NCI-H226 (cell line): ENCODE measurements at regions not wholly inside any gene's neighbourhood (a gene's known extent, or its start where the extent isn't known, plus 50 kb on each side); places are given as distances from the start of the nearest gene placed in this dataset.

ENCODE experiments used
- DNase-seq: peaks from one replicate; pipeline ENCODE4 v3.0.0-alpha.2; 2015

GRCh38 chr20:7432612-7433011 lies 507.6 kb downstream of the HAO1 start:
- no peak for DNase-seq

- no peak for DNase-seq
Measured at GRCh38 chr20:7437311-7437710, 502.9 kb downstream of the HAO1 start.

DNA sequence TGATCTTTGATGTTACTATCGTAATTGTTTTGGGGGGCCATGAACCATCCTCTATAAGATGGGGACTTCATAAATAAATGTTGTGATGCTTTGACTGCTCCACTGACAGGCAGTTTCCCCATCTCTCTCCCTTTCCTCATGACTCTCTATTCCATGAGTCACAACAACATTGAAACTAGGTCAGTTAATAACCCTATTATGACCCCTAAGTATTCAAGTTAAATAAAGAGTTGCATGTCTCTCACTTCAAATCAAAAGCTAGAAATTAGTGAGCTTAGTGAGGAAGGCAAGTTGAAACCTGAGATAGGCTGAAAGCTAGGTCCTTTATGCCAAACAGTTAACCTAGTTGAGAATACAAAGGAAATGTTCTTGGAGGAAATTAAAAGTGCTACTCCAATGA lies 491.0 kb downstream of the HAO1 start:
- no peak for DNase-seq

GRCh38 chr20:7452890-7453289 lies 487.4 kb downstream of the HAO1 start:
- DNase-seq, result no peak

DNA sequence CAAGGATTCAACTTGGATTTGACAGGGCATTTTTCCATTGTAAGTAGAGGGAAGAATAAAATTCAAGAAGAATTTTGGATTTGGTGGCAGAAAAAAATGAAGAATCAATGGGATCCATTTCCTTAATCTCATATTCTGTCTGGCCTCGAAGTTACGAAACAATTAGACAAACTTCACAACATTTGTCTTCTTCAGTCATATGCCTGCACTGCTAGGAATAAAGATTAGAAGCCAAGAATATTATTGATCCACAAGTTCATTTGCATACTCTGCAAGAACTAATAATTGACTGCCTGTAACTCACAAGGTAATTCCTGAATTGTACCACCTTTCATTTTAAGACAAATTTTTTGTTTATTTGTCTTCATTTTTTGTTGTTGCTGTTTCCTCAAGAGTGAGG lies 486.2 kb downstream of the HAO1 start:
- no peak for DNase-seq

GRCh38 chr20:7458459-7458858 lies 481.8 kb downstream of the HAO1 start:
- DNase-seq, result no peak

- peak; percentile 8 for DNase-seq
Measured at GRCh38 chr20:7459083-7459482, 481.2 kb downstream of the HAO1 start.

DNA sequence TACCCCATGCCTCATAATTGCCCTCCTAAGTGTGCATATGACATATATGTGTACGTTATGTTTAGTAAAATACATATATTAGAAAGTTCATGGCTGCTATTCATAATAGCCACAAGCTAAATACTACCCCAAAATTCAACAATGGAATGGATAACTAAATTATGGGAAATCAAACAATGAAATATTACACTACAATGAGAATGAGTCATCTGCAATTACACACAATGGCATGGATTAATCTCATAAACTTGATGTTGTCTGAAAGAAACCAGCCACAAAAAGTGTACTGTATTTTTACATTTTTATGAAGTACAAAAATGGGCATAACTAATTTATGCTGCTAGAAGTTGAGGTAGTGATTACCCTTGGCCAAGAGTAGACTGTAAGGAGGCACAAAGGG lies 477.0 kb downstream of the HAO1 start:
- no peak for DNase-seq

GRCh38 chr20:7470912-7471311 lies 469.3 kb downstream of the HAO1 start:
- DNase-seq, result no peak

DNA sequence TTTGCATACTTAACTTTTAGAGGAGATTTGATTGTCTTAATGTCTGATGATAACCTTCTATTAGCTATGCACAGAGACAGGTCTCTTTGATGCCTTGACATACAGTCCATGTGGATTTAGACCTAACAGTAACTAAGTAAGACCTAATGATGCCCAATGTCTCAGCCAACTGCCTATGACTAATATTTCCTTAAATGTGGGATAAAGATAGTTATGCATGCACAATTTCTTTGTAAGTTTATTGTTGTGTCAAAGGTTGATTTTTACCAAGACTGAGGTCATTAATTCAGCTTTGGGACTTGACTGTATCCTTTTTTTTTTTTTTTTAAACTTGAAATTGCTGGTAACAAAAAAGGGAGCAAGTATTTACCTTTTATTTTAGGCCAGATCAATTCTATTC lies 450.0 kb downstream of the HAO1 start:
- DNase-seq, result no peak

DNA sequence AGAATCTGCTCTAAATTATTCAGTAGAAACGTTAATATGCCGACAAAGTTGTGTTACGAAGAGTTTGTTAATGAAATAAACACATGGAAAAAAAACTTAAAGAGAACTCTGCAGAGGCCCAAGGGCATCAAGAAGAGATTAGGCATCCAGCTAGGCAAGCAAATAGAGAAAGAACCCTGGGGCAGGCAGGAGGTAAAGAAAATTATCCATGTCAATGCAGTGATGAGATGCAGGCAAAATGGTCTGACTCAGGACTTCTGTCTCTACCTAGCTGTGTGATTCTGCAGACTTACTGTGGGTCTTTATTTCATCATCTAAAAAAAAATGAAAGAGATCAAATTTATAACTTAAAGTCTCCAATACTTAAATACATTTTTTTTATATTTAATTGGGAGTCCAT lies 448.0 kb downstream of the HAO1 start:
- no peak for DNase-seq

DNA sequence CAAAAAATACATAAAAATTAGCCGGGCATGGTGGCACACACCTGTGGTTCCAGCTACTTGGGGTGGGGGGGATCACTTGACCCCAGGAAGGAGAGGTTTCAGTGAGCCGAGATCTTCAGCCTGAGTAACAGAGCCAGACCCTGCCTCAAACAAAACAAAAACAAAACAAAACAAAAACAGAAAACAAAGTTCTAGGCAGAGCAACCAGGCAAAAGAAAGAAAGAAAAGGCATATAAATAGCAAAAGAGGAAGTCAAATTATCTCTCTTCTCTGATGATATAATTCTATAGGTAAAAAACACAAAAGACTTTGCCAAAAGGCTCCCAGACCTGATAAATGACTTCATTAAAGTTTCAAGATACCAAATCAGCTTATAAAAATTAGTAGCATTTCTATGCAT lies 446.9 kb downstream of the HAO1 start:
- DNase-seq, result no peak

- DNase-seq, result peak; percentile 43
Measured at GRCh38 chr20:7496394-7496991, 443.8 kb downstream of the HAO1 start.

- peak; percentile 80 for DNase-seq
Measured at GRCh38 chr20:7497985-7498384, 442.3 kb downstream of the HAO1 start.

DNA sequence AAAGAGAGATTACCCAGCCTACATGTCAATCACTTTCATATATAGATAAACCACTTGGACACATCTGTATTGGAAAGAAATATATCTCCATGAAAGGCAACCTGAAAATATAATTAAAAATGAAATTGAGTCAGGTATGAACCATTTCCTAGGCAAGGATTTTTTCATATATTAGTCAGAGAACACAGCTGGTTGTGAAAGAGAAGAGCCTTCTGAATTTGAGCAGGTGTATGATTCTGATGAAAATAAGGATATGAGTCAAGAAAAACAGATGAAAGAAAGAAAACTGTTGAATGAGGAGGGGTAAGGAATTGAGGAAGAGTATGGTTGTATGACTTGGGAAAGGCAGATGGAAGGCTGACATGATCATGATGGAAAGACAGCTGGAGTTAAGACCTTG lies 441.1 kb downstream of the HAO1 start:
- no peak for DNase-seq

- DNase-seq, result no peak
Measured at GRCh38 chr20:7500231-7500663, 440.0 kb downstream of the HAO1 start.

DNA sequence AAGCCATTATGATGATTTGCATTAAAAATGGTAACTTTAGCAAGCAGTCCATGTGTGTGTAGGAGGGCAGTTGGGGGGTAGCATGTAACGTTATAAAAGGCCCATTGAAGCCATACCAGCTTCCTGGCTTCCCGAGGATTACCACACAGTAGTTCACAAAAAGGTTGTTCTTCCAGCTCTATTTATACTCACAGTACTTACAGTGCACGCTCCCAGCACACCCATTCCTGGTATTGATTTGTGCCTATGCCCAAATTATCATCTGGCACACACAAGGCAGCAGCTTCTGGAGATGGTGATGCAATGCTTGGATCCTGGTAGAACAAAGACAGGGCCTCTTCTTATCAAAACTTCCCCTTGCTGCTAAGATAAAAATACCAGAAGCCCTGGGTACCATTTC lies 436.8 kb downstream of the HAO1 start:
- DNase-seq, result no peak

DNA sequence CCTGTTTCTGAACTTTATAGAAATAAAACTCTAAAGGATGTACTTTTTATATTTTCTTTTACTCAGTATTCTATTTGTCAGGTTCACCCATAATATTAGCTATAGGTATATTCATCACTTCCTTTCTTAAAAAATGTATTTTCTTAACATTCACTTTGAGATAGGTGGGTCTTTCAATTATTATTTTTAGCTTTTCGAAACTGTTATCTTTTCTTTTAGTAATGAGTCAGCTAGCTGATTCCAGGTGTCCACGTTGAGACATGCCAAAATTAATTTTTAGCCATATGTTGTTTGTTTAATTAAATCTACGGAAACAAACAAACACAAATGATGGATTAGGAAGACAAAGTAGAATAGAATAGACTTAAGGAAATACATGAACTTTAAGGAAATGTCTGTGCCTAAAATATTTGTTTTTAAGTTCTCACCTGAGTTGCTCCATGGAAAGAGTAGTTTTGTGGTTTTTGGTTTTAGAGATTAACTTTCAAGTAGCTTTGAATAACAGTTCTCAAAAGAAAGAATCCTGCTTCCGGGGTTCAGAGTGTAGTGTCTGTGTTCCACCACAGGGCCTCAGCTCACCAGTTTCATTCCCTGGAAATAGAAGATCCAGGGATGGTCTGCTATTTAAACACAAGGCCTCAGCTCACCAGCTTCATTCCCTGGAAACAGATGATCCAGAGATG lies 435.0 kb downstream of the HAO1 start:
- DNase-seq, result no peak

- DNase-seq, result no peak
Measured at GRCh38 chr20:7505835-7506221, 434.4 kb downstream of the HAO1 start.

- DNase-seq, result no peak
Measured at GRCh38 chr20:7516621-7517111, 423.6 kb downstream of the HAO1 start.

DNA sequence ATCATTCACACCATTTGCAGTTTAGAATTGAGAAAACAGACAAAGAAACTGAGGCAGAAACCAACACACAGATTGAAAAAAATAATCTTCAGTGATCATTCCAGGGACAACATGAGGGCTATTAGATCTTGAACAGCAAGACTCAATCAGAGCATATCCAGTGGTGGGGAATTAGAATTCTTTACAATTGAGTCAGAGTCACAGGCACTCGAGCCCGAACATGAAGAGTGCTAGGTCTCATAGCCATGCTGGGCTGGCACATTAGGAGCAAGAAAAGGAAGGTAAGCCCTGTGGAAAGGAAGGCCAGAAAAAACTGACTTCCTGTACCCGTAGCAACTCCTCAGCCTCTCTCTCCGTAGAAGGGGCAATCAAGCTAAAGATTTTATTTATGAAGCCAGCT lies 419.9 kb downstream of the HAO1 start:
- no peak for DNase-seq

DNA sequence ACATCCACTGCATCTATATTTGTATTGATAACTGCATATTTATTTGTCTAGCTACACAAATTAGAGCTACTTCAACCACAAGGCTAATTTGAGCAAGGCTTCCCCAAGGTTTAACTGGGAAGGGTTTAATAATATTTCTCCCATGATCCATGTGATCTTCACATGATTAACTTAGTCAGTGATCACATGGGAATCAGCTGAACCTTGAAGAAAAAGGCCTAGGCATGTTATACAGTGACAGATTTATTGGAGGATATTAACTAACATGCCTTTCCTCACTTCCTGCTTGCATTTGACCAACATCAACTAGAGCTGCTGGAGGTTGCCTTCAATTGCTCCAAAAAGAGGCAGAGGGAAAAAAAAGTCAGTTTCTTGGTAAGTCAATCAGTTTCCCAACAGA lies 417.0 kb downstream of the HAO1 start:
- DNase-seq, result no peak

DNA sequence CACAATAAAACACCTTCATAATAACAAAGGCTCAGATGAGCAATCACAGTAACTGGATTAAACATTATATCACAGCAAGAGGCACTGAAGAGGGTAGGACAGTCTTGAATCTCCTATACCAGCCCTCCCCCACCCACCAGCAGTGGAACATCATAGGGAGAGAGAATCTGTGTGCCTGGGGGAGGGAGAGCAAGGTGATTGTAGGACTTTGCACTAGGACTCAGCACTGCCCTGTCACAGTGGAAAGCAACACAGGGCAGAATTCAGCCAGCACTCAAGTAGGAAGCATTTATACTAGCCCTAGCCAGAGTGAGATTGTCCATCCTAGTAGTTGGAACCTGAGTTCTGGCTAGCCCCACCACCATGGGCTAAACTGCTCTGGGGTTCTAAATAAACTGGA lies 400.2 kb downstream of the HAO1 start:
- no peak for DNase-seq

GRCh38 chr20:7540923-7541322 lies 399.3 kb downstream of the HAO1 start:
- peak; percentile 25 for DNase-seq

- DNase-seq, result no peak
Measured at GRCh38 chr20:7571101-7571500, 369.2 kb downstream of the HAO1 start.
